H9 (cell line): ENCODE measurements at regions not wholly inside any gene's neighbourhood (a gene's known extent, or its start where the extent isn't known, plus 50 kb on each side); places are given as distances from the start of the nearest gene placed in this dataset.

ENCODE experiments used
- DNase-seq: peaks from one replicate; pipeline ENCODE4 v3.0.0-alpha.2; 2017
- H2AFZ ChIP-seq: one replicate; pipeline ENCODE4 v1.6.1; 2013; ENCODE audit warnings: mild to moderate bottlenecking, low read length, control low read depth, moderate library complexity
- H2AK5ac ChIP-seq: 2 replicates; pipeline ENCODE4 v1.6.1; 2013; ENCODE audit warnings: low read length, control low read depth, mixed read lengths; ENCODE audit not compliant: insufficient read length
- H2BK120ac ChIP-seq: one replicate; pipeline ENCODE4 v1.6.1; 2013; ENCODE audit warnings: low read depth, mild to moderate bottlenecking, low read length, control low read depth, inconsistent platforms; ENCODE audit not compliant: poor library complexity, severe bottlenecking
- H2BK12ac ChIP-seq: 2 replicates; pipeline ENCODE4 v1.6.1; 2013; ENCODE audit warnings: low read length, control low read depth, mixed read lengths, low read depth; ENCODE audit not compliant: insufficient read length
- H2BK15ac ChIP-seq: 2 replicates; pipeline ENCODE4 v1.6.1; 2013; ENCODE audit warnings: low read depth, low read length, control low read depth
- H2BK20ac ChIP-seq: one replicate; pipeline ENCODE4 v1.6.1; 2013; ENCODE audit warnings: low read depth, mild to moderate bottlenecking, low read length, control low read depth, inconsistent platforms; ENCODE audit not compliant: poor library complexity, severe bottlenecking
- H2BK5ac ChIP-seq: 2 replicates; pipeline ENCODE4 v1.6.1; 2013; ENCODE audit warnings: low read length, control low read depth, mixed read lengths; ENCODE audit not compliant: insufficient read length
- H3K14ac ChIP-seq: 2 replicates; pipeline ENCODE4 v1.6.1; 2013; ENCODE audit warnings: low read length, control low read depth; ENCODE audit not compliant: insufficient read depth
- H3K18ac ChIP-seq: 2 replicates; pipeline ENCODE4 v1.6.1; 2013; ENCODE audit warnings: low read depth, mild to moderate bottlenecking, mixed read lengths, low read length, control low read depth; ENCODE audit not compliant: insufficient read length
- H3K23ac ChIP-seq: 2 replicates; pipeline ENCODE4 v1.6.1; 2013; ENCODE audit warnings: low read length, control low read depth, mixed read lengths, low read depth; ENCODE audit not compliant: insufficient read length
- H3K23me2 ChIP-seq: 2 replicates; pipeline ENCODE4 v1.6.1; 2013; ENCODE audit warnings: low read depth, mild to moderate bottlenecking, mixed read lengths, low read length, control low read depth; ENCODE audit not compliant: insufficient read length, poor library complexity, severe bottlenecking
- H3K27ac ChIP-seq: 2 replicates; pipeline ENCODE4 v1.5.1; 2013; ENCODE audit warnings: low read length, control low read depth, mixed read lengths, low read depth; ENCODE audit not compliant: insufficient read length
- H3K27me3 ChIP-seq: 2 replicates; pipeline ENCODE4 v1.6.1; 2013; ENCODE audit warnings: low read length, control low read depth, inconsistent platforms; ENCODE audit not compliant: insufficient read depth
- H3K4ac ChIP-seq: 2 replicates; pipeline ENCODE4 v1.6.1; 2013; ENCODE audit warnings: low read depth, mild to moderate bottlenecking, control low read depth, inconsistent platforms, low read length, moderate library complexity
- H3K4me1 ChIP-seq: 2 replicates; pipeline ENCODE4 v1.6.1; 2013; ENCODE audit warnings: low read length, control low read depth, inconsistent platforms; ENCODE audit not compliant: insufficient read depth
- H3K4me2 ChIP-seq: 2 replicates; pipeline ENCODE4 v1.6.1; 2013; ENCODE audit warnings: low read length, control low read depth, mixed read lengths; ENCODE audit not compliant: insufficient read length, insufficient read depth
- H3K56ac ChIP-seq: 2 replicates; pipeline ENCODE4 v1.6.1; 2013; ENCODE audit warnings: low read depth, mild to moderate bottlenecking, mixed read lengths, low read length, control low read depth; ENCODE audit not compliant: insufficient read length
- H3K79me1 ChIP-seq: 2 replicates; pipeline ENCODE4 v1.6.1; 2013; ENCODE audit warnings: low read depth, mild to moderate bottlenecking, moderate library complexity, low read length, control low read depth, inconsistent platforms; ENCODE audit not compliant: insufficient read depth, poor library complexity, severe bottlenecking
- H3K79me2 ChIP-seq: 2 replicates; pipeline ENCODE4 v1.6.1; 2013; ENCODE audit warnings: low read length, control low read depth, inconsistent platforms; ENCODE audit not compliant: insufficient read depth
- H3K9ac ChIP-seq: 2 replicates; pipeline ENCODE4 v1.6.1; 2013; ENCODE audit warnings: low read length, control low read depth, mixed read lengths; ENCODE audit not compliant: insufficient read length; ENCODE audit errors: extremely low read depth
- H3K9me3 ChIP-seq: one replicate; pipeline ENCODE4 v1.6.1; 2013; ENCODE audit warnings: low read depth, low read length, inconsistent platforms; ENCODE audit not compliant: control insufficient read depth
- H3T11ph ChIP-seq: one replicate; pipeline ENCODE4 v1.6.1; 2013; ENCODE audit warnings: mild to moderate bottlenecking, low read length, control low read depth, inconsistent platforms
- H4K20me1 ChIP-seq: one replicate; pipeline ENCODE4 v1.6.1; 2013; ENCODE audit not compliant: control insufficient read depth, insufficient read length, insufficient read depth
- H4K5ac ChIP-seq: 2 replicates; pipeline ENCODE4 v1.6.1; 2013; ENCODE audit warnings: low read depth, mild to moderate bottlenecking, mixed read lengths, low read length, control low read depth; ENCODE audit not compliant: insufficient read length
- H4K8ac ChIP-seq: replicated peaks from 2 replicates; pipeline ENCODE4 v1.6.1; 2013; ENCODE audit warnings: low read length, control low read depth, mixed read lengths, low read depth; ENCODE audit not compliant: insufficient read length
- H4K91ac ChIP-seq: 2 replicates; pipeline ENCODE4 v1.6.1; 2013; ENCODE audit warnings: low read depth, mild to moderate bottlenecking, moderate library complexity, mixed read lengths, low read length, control low read depth; ENCODE audit not compliant: insufficient read length
- H3K27ac Mint-ChIP-seq, 3 experiments: 2 replicates in 2 of 3; 3 replicates in 1 of 3; pipeline ENCODE4 v1.8.0; 2020 to 2021; ENCODE audit warnings: mixed read lengths in 3 of 3, mild to moderate bottlenecking in 1 of 3, moderate library complexity in 1 of 3
- H3K27me3 Mint-ChIP-seq: 2 replicates; pipeline ENCODE4 v1.8.0; 2021; ENCODE audit warnings: low read depth, mild to moderate bottlenecking, moderate library complexity, mixed read lengths
- H3K36me3 Mint-ChIP-seq, 3 experiments: 2 replicates in 2 of 3; 3 replicates in 1 of 3; pipeline ENCODE4 v1.8.0; 2020 to 2021; ENCODE audit warnings: low read depth in 3 of 3, mixed read lengths in 3 of 3; ENCODE audit not compliant: insufficient read depth in 1 of 3
- H3K4me1 Mint-ChIP-seq, 2 experiments: 2 replicates each; pipeline ENCODE4 v1.8.0; 2020; ENCODE audit warnings: mixed read lengths in 2 of 2
- H3K4me3 Mint-ChIP-seq, 2 experiments: 2 replicates in 1 of 2; 3 replicates in 1 of 2; pipeline ENCODE4 v1.8.0; 2020 to 2021; ENCODE audit warnings: mild to moderate bottlenecking in 2 of 2, mixed read lengths in 2 of 2, moderate library complexity in 1 of 2
- H3K9me3 Mint-ChIP-seq, 2 experiments: 2 replicates in 1 of 2; 3 replicates in 1 of 2; pipeline ENCODE4 v1.8.0; 2020; ENCODE audit warnings: mild to moderate bottlenecking in 2 of 2, mixed read lengths in 2 of 2, moderate library complexity in 1 of 2
- WGBS: extraction: QIAGEN DNeasy Blood & Tissue Kit; methylation state at CpG from one replicate; pipeline ENCODE4 v1.1.7; 2013; ENCODE audit warnings: missing lambda C conversion rate, low lambda C conversion rate, mixed read lengths; ENCODE audit not compliant: insufficient read length; ENCODE audit errors: extremely low coverage; 5-methylcytosine and 5-hydroxymethylcytosine counted together
- TF ChIP-seq, protein P1 (sequence below): fragments of 200-600 bp; sonication (generic); conservative IDR thresholded peaks from 3 replicates; pipeline ENCODE4 v1.8.0; 2021; ENCODE audit warnings: antibody characterized with exemption, mild to moderate bottlenecking

GRCh38 chr1:59020151-59020997 lies 236.5 kb upstream of the JUN start:
- no CpG with 5 or more reads among the region's 2 CpGs for WGBS
- Histone ChIP-seq H3K27me3 (no peaks in the 10 kb centered on the region), H2AFZ (no peak overlapping the region), H3K4ac (no peak overlapping the region), H3K23ac (no peak overlapping the region), H4K5ac (no peak overlapping the region), H3K56ac (no peak overlapping the region), H2BK12ac (no peak overlapping the region), H3K4me1 (no peaks in the 10 kb centered on the region; the same call in 1 of the 2 replicates), H2BK120ac (no peak overlapping the region), H3K4me2 (no peak overlapping the region), H2BK15ac (no peak overlapping the region), H2BK20ac (no peak overlapping the region), H3T11ph (no peak overlapping the region), H3K9ac (no peak overlapping the region), H2BK5ac (no peak overlapping the region), H3K23me2 (no peaks in the 10 kb centered on the region), H3K18ac (no peak overlapping the region), H3K79me2 (no peaks in the 10 kb centered on the region), H3K14ac (no peak overlapping the region), H4K8ac (no peak overlapping the region), H4K20me1 (no peaks in the 10 kb centered on the region), H3K9me3 (no peaks in the 10 kb centered on the region), H4K91ac (no peak overlapping the region), H3K79me1 (no peaks in the 10 kb centered on the region), H2AK5ac (no peak overlapping the region), H3K27ac (no peak overlapping the region)
- H3K27ac Mint-ChIP-seq, result no peak overlapping the region; a peak in 1 of 7 replicates
- H3K4me1 Mint-ChIP-seq, result peaks cover 13 to 16% of the 10 kb centered on the region in 2 experiments
- peaks cover 1% of the 10 kb centered on the region for H3K27me3 Mint-ChIP-seq
- H3K36me3 Mint-ChIP-seq, result peaks cover 0 to 12% (median 0%) of the 10 kb centered on the region in 3 experiments; a peak in 5 of 7 replicates
- no peak overlapping the region for H3K4me3 Mint-ChIP-seq
- peaks cover 5 to 6% of the 10 kb centered on the region in 2 experiments; a peak in 2 of 5 replicates for H3K9me3 Mint-ChIP-seq
- no peak for DNase-seq
- TF ChIP-seq, protein P1, sequence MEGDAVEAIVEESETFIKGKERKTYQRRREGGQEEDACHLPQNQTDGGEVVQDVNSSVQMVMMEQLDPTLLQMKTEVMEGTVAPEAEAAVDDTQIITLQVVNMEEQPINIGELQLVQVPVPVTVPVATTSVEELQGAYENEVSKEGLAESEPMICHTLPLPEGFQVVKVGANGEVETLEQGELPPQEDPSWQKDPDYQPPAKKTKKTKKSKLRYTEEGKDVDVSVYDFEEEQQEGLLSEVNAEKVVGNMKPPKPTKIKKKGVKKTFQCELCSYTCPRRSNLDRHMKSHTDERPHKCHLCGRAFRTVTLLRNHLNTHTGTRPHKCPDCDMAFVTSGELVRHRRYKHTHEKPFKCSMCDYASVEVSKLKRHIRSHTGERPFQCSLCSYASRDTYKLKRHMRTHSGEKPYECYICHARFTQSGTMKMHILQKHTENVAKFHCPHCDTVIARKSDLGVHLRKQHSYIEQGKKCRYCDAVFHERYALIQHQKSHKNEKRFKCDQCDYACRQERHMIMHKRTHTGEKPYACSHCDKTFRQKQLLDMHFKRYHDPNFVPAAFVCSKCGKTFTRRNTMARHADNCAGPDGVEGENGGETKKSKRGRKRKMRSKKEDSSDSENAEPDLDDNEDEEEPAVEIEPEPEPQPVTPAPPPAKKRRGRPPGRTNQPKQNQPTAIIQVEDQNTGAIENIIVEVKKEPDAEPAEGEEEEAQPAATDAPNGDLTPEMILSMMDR, result no peak
